Keratinocyte (primary cell): ENCODE measurements at regions not wholly inside any gene's neighbourhood (a gene's known extent, or its start where the extent isn't known, plus 50 kb on each side); places are given as distances from the start of the nearest gene placed in this dataset.

ENCODE experiments used
- DNase-seq: peaks from one replicate; pipeline ENCODE4 v3.0.0-alpha.2; 2011; ENCODE audit warnings: low read depth, missing footprints, low spot score
- FAIRE-seq: peaks from 2 replicates; lab custom pipeline; 2011; peaks lifted over from hg19 to GRCh38; lab: Jason Lieb, UNC
- H2AFZ ChIP-seq: 2 replicates; pipeline ENCODE4 v1.6.0; 2012; ENCODE audit warnings: low read length, control low read depth, inconsistent platforms; ENCODE audit not compliant: control insufficient read depth
- H3K27ac ChIP-seq: 2 replicates; pipeline ENCODE4 v1.5.1; 2011; ENCODE audit warnings: low read length; ENCODE audit not compliant: control insufficient read depth, insufficient read depth
- H3K27me3 ChIP-seq: 3 replicates; pipeline ENCODE4 v1.6.0; 2011; ENCODE audit warnings: low read length; ENCODE audit not compliant: control insufficient read depth, insufficient read depth; ENCODE audit errors: extremely low read depth
- H3K36me3 ChIP-seq, 2 experiments: 2 replicates in 1 of 2; 3 replicates in 1 of 2; pipeline ENCODE4 v1.5.1; 2011; ENCODE audit warnings: low read length in 2 of 2, mild to moderate bottlenecking in 1 of 2; ENCODE audit not compliant: control insufficient read depth in 2 of 2, insufficient read depth in 2 of 2; ENCODE audit errors: extremely low read depth in 1 of 2
- H3K4me1 ChIP-seq: 3 replicates; pipeline ENCODE4 v1.5.1; 2011; ENCODE audit warnings: low read length; ENCODE audit not compliant: control insufficient read depth, insufficient read depth; ENCODE audit errors: extremely low read depth
- H3K4me2 ChIP-seq: 3 replicates; pipeline ENCODE4 v1.6.0; 2011; ENCODE audit warnings: low read depth, low read length; ENCODE audit not compliant: control insufficient read depth, insufficient read depth; ENCODE audit errors: extremely low read depth
- H3K4me3 ChIP-seq, 3 experiments: fragments of 200-600 bp in 1 of 3; sonication (generic) in 1 of 3; 2 replicates in 2 of 3; 3 replicates in 1 of 3; pipeline ENCODE4 v1.5.1; 2011 to 2016; ENCODE audit warnings: low read length in 3 of 3, mild to moderate bottlenecking in 3 of 3, control low read depth in 2 of 3, inconsistent platforms in 1 of 3, low read depth in 1 of 3, mixed read lengths in 1 of 3, mixed run types in 1 of 3, moderate library complexity in 1 of 3; ENCODE audit not compliant: control insufficient read depth in 2 of 3, insufficient read depth in 2 of 3; ENCODE audit errors: extremely low read depth in 1 of 3
- H3K79me2 ChIP-seq: 2 replicates; pipeline ENCODE4 v1.6.0; 2012; ENCODE audit warnings: low read length; ENCODE audit not compliant: control insufficient read depth, insufficient read depth
- H3K9ac ChIP-seq: 3 replicates; pipeline ENCODE4 v1.6.0; 2011; ENCODE audit warnings: low read length; ENCODE audit not compliant: control insufficient read depth, insufficient read depth; ENCODE audit errors: extremely low read depth
- H3K9me1 ChIP-seq: 3 replicates; pipeline ENCODE4 v1.6.0; 2011; ENCODE audit warnings: low read length; ENCODE audit not compliant: control insufficient read depth, insufficient read depth; ENCODE audit errors: extremely low read depth
- H3K9me3 ChIP-seq: 2 replicates; pipeline ENCODE4 v1.5.1; 2012; ENCODE audit warnings: low read depth, low read length; ENCODE audit not compliant: control insufficient read depth
- H4K20me1 ChIP-seq: 3 replicates; pipeline ENCODE4 v1.6.0; 2011; ENCODE audit warnings: low read length; ENCODE audit not compliant: control insufficient read depth, insufficient read depth; ENCODE audit errors: extremely low read depth
- CTCF ChIP-seq, 3 experiments: IDR thresholded peaks in 1 of 3; conservative IDR thresholded peaks in 1 of 3; optimal IDR thresholded peaks in 1 of 3; 2 replicates in 2 of 3; 3 replicates in 1 of 3; pipeline versions ENCODE3 to v1.5.1; 2011; ENCODE audit warnings: low read length in 3 of 3, mild to moderate bottlenecking in 3 of 3, moderate library complexity in 2 of 3, control low read depth in 1 of 3, inconsistent platforms in 1 of 3; ENCODE audit not compliant: insufficient read depth in 2 of 3; ENCODE audit errors: extremely low read depth in 1 of 3
- EZH2 ChIP-seq: IDR thresholded peaks from one replicate; pipeline ENCODE4 v1.6.1; 2012; ENCODE audit warnings: inconsistent platforms, mild to moderate bottlenecking, low read length, moderate library complexity
- dilution Hi-C: fragments of 300-500 bp; cut with MboI; formaldehyde crosslinking; loops from one replicate; pipeline ENCODE4 v1.7.0; 2020; ENCODE audit warnings: low sequenced_read_pairs; ENCODE audit not compliant: extremely low pct_ligation_motif_present

- H3K4me1 ChIP-seq = peaks cover 5% of the 10 kb centered on the region
- H3K27me3 ChIP-seq = peaks cover 2% of the 10 kb centered on the region
- TF ChIP-seq EZH2 (no peak), CTCF (optimal IDR thresholded peaks at IDR 0.05 in 1 of 3, IDR thresholded peaks at IDR 0.05 in 1 of 3, conservative IDR thresholded peaks at IDR 0.05 in 1 of 3; ENCODE audit: extremely low read depth in 1 of 3, insufficient read depth in 2 of 3, low read length in 3 of 3) (no peak)
- no peak overlapping the region for H3K27ac ChIP-seq
- no peak overlapping the region for H2AFZ ChIP-seq
- no peaks in the 10 kb centered on the region for H3K36me3 ChIP-seq
- FAIRE-seq (no peak), DNase-seq (no peak)
- no peaks in the 10 kb centered on the region for H3K9me3 ChIP-seq
- H3K4me3 ChIP-seq = no peak overlapping the region
- H4K20me1 ChIP-seq = no peaks in the 10 kb centered on the region
- H3K9me1 ChIP-seq = no peaks in the 10 kb centered on the region
- no peak overlapping the region for H3K4me2 ChIP-seq
- no peaks in the 10 kb centered on the region for H3K79me2 ChIP-seq
- dilution Hi-C loops = no loop called here
- no peak overlapping the region for H3K9ac ChIP-seq
Observed at GRCh38 chr9:95757439-95757838, 118.1 kb upstream of the ERCC6L2 start.

DNA sequence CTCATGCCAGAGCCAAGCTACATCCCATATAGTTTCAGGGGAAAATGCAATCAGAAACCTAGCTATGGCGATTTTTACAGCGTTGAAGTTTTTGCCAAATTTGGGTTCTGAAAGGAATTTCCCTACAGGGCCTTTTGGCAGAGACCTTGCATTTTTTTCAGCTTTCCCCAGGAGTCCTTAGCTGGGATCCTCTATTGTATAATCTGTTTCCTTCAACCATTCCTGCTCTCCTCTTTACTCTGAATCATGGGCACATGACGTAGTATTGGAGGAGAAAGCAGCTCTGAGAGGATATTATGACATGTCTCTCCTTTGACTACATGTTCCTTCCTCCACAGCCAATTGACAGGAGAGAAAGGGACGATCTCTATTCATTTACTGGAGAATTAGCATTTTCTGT is 118.5 kb upstream of the ERCC6L2 start:
- H3K9ac ChIP-seq = no peak overlapping the region
- no peaks in the 10 kb centered on the region for H4K20me1 ChIP-seq
- no peak overlapping the region for H3K4me2 ChIP-seq
- no peaks in the 10 kb centered on the region for H3K36me3 ChIP-seq
- no peaks in the 10 kb centered on the region for H3K9me1 ChIP-seq
- H3K27me3 ChIP-seq = peaks cover 6% of the 10 kb centered on the region
- FAIRE-seq = no peak
- H3K27ac ChIP-seq = no peak overlapping the region
- no peaks in the 10 kb centered on the region for H3K9me3 ChIP-seq
- H3K4me3 ChIP-seq = no peak overlapping the region
- no peak for TF ChIP-seq EZH2
- TF ChIP-seq CTCF (optimal IDR thresholded peaks at IDR 0.05 in 1 of 3, IDR thresholded peaks at IDR 0.05 in 1 of 3, conservative IDR thresholded peaks at IDR 0.05 in 1 of 3; ENCODE audit: extremely low read depth in 1 of 3, insufficient read depth in 2 of 3, low read length in 3 of 3) = no peak
- peaks cover 5% of the 10 kb centered on the region for H3K4me1 ChIP-seq
- no peak overlapping the region for H2AFZ ChIP-seq
- no peaks in the 10 kb centered on the region for H3K79me2 ChIP-seq
- no peak for DNase-seq
- dilution Hi-C loops = no loop called here
